Adrenal gland (tissue), 5 donors: ENCODE measurements at regions not wholly inside any gene's neighbourhood (a gene's known extent, or its start where the extent isn't known, plus 50 kb on each side); places are given as distances from the start of the nearest gene placed in this dataset.

Experiments used
- CTCF ChIP-seq, 6 experiments: fragments of 450-650 bp in 4 of 6; fragments of 200-600 bp in 2 of 6; sonication (generic) in 1 of 6; IDR thresholded peaks; 1 replicate in 5 of 6; 2 replicates in 1 of 6; pipeline versions ENCODE4 v1.5.1 to v1.8.0; 2016 to 2021; ENCODE audit warnings: antibody characterized with exemption in 6 of 6, mild to moderate bottlenecking in 2 of 6, moderate library complexity in 1 of 6
- POLR2A ChIP-seq, 2 donors: fragments of 450-650 bp; IDR thresholded peaks; one replicate each; pipeline ENCODE4 v1.6.1; 2017; ENCODE audit warnings: antibody characterized with exemption in 2 of 2, mild to moderate bottlenecking in 2 of 2, moderate library complexity in 1 of 2
- donor health status: DM: no; HTN: no; CAD: no.

DNA sequence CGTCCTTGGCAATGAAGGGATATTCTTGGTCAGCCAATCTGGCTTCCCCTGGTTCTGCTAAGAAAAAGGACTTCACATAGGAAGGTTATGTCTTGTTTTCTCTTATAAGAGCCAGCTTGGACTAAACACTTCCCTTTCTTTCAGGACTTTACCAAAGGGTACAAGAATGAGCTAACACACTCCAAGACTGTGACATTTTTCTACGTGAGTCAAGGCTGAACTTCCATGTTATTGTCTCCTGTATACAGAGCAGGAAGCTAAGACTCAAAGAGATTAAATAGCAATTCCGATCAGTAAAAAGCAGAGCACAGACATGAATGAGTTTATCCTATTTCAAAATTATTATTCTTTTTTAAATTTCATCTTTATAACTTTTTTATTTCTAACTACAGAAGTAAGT lies 63.3 kb upstream of the STT3B start:
- no peak for TF ChIP-seq CTCF (IDR thresholded peaks at IDR 0.05)
- no peak for TF ChIP-seq POLR2A (IDR thresholded peaks at IDR 0.05)
